Suppressor macrophage treated with lipopolysaccharide for 1 hour (primary cell): ENCODE measurements at regions not wholly inside any gene's neighbourhood (a gene's known extent, or its start where the extent isn't known, plus 50 kb on each side); places are given as distances from the start of the nearest gene placed in this dataset.
A peak's percentile ranks its signal among the peaks of the same experiment; 100 is the strongest.

Experiments used
- DNase-seq, 3 donors: peaks; one replicate each; pipeline ENCODE4 v3.0.0-alpha.2; 2020 to 2022

DNA sequence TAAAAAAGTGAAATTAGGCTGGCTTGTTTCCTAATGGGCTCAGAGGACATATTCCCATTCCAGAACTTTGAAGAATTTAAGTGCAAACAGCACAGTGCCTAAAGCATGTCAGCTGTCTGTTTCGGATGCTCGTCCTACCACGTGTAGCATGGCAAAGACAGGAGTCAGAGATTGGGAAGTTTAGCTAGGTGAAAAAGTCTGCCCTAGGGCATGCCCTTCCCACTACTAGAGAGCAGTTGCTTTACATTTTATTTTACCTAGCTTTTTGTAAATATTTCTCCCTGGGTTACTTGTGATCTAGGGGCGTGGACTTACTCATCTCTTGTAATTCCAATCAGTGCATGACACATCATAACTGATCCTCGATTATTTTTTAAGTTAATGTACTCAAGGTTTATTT, 111.1 kb downstream of the LMO4 start:
- no peak for DNase-seq

DNA sequence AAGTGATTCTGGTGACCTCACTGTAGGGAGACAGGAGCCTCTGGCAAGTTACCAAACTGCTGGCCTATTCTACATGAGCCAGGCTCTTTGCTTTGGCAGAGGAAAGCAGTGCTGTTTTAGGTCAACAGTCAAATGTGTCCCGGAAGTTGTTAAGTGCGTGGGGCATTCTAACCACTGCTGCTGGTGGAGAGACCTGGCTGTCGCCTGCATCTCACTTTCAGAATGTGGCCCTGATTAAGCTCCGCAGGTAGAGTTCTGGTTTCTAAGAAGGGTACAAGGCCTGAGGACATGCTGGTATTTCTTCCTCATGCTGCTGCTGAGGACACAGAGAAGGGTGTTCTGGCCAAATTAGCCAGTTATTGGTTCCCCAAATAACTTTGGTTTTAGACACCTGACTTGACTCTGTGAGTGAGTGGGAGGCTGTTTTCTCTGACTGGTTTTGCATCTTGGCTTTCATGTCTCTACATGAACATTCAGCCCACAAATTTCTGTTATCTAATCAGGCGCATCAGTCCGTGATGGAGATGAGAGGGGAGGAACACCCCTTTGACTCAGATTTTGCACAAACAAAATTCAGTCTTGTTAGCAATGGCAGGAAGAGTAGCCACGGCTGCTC, 120.8 kb downstream of the LMO4 start:
- DNase-seq: no peak

DNA sequence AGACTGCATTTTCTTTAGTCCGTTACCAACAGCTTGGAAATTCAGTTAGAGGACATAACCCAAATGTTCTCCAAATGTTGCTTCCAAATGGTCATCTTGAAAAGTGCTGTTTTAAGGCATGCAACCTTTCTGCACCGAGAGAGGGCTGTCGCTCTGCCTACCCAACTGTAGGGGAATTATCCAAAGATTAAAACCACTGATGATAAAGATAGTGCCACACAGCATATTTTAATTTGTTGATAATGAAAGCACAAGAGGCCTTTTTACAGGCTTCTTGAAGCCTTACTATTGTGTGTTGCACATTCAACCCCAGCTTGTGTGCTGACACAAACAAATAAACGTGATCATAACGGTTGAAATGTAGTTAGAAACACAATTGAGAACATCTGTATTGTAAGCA, 121.5 kb downstream of the LMO4 start:
- DNase-seq: no peak

- DNase-seq: no peak
Observed at GRCh38 chr1:87450615-87451209, 122.0 kb downstream of the LMO4 start.

- DNase-seq: peak in 1 of 3 donors; percentile 18
Observed at GRCh38 chr1:87451229-87451920, 122.7 kb downstream of the LMO4 start.

DNA sequence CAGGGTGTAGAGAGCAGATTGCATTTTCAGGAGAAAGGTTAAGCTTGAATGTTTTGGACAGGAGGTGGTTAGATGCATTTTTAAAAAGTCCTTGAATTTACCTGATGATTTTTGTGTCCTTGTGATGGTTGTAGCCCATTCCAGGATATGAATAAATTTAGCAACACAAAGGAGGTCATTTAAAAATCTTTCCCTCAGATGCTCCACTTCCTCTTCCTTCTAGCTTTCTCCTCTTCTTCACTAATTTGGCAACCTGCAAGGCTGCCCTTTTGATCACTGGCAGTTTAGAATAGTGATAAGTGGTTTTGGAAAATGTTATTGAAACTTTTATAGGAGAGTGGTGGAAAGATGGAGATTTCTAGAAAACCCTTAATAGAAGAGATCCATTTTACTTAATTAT, 124.0 kb downstream of the LMO4 start:
- DNase-seq: no peak

DNA sequence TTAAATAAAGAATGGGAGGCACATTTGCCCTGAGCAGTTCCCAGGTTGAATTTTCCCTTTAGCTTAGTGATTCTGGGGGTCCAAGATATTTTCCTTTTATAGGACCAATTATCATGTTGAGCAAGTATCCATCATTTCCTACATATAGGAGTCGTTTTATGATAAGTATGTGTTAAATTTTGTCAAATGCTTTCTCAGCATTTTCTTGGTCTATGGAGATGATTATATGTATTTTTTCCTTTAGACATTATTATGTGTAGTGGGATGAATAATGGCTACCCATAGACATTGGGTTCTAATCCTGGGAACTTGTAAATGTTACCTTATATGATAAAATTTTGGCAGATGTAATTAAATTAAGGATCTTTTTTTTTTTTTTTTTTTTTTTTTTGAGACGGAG, 128.7 kb downstream of the LMO4 start:
- DNase-seq: no peak

GRCh38 chr1:87462894-87463293, 134.2 kb downstream of the LMO4 start:
- no peak for DNase-seq

DNA sequence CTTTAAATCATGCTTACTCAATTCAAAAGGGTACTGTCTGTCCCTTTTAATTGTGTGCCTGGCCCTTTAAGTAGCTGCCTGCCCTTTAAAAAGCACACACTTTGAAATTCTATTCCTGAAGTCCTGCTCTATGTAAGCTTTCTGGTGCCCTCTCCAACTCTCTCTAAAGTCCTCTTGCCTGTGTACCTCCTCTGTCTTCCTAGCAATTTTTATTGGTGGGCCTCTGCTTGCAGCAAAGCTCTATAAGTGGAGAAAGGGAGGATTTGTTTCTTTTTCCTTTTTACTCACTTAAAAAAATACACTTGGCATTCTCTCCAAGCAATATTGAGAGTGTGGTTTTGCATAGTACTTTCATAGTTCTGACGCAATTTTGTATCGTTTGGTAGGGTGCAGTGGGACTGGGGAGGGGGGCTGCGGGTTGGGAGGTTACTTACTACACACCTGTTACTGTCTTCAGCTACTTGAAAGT, 135.4 kb downstream of the LMO4 start:
- no peak for DNase-seq

- no peak for DNase-seq
Observed at GRCh38 chr1:87466621-87467020, 137.9 kb downstream of the LMO4 start.

DNA sequence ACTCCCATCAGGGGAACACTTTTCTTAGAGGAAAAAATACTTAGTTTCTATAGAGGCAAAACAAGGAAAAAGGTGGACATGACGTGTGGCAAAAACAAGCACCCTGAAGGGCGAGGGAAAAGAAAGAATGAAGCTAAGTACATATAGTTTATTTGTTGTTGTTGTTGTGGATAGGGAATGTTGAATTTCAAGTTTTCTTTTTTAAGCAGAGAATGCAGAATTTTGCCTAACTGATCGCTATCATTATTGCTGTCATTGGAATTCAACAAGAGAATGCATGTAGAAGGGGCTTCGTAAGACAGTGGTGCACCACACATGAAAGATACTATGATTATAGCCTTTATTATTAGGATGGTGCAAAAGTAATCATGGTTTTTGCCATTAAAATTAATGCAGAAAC, 144.0 kb downstream of the LMO4 start:
- DNase-seq: no peak

DNA sequence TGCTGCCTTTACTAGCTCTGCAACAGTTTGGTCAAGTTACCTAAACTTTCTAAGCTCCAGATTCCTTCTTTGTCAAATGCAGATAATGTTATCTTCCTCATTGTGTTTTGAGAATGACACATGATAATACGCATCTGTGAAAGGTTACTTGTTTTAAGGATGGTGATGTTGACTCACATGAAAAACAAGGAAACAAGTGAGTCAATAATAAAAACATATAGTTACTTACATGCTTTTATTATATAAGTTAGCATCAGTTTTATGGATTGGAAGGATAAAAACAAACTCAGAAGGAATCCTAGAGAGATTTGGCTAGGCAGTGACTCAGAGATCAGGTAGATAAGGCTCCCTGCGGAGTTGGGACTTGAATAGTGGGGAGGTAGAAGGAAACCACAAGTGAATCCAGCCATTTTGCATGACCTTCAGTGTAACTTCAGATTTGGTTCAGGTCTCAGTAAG, 144.6 kb downstream of the LMO4 start:
- DNase-seq: no peak

GRCh38 chr1:87474098-87474497, 145.4 kb downstream of the LMO4 start:
- no peak for DNase-seq

DNA sequence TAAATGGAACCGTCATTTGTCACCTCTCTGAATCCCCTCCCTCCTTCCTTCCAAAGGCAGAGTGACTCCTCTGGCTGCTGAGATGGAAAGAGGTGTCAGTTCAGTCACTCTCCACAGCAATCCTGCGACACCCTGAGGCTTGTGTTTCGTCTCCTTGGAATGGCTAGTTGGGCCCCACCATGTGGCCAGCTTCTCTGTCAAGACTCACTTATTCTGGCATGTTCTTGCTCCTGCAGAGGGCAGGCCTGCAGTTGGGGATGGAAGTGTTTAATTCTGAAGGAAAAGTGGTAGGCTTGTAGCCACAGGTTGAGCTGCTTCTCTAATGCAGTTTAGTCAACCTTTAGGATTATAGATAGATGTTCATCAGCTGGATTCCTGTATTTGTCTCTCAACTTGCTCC, 149.6 kb downstream of the LMO4 start:
- DNase-seq: no peak

GRCh38 chr1:87495147-87495546, 166.5 kb downstream of the LMO4 start:
- DNase-seq: no peak

DNA sequence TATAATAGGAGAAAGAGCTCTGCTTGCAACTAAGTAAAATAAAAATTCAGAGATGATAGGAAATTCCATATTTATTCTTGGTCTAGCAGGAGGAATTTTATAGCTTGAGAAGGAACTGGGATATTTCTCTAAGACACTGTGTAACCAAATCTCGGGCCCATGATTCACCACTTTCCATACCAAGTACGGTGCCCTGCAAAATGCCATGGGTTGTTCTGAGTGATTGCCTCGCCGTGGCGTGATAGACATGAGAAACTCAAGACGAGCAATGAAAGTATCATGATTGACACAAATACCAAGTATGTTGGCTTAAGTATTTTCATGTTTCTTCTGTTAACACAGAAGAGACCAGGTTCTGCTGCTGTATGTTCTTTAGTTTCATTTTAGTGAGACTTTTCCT, 167.2 kb downstream of the LMO4 start:
- DNase-seq: no peak

DNA sequence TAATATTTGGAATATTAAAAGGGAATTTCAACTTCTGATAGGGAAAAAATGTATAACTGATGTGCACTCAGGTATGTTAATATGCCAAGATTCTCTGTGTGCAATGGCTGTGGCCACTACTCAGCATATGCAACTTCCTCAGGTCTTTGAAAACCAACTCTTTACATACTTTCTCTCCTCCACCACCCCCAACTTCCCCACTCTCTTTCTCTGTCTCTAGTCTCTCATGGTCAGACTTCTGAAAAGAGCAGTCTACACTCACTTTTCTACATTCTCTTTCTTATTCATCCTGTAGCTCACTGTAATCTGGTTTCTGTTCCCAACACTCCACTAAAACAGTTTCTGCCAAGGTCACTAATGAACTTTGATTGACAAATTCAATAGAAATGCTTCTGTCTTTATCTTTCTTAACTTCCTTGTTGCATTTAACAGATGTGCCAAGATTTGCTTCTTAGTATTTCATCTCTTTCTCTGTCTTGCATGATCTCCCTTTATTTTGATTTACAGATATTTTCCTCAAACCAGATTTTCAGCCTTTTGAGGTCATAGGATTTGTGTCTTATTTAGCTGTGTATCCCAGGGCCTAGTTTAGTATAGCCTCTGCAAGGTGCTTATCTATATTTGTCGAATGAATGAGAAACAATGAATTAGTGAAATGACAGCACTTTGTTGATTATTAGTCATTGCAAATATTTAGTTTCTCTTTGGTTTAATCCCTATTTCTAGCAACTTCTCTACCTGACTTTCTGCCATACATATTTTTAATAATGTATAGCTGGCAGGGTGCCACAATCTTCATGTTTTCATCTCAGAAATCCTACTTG, 168.9 kb downstream of the LMO4 start:
- no peak for DNase-seq

DNA sequence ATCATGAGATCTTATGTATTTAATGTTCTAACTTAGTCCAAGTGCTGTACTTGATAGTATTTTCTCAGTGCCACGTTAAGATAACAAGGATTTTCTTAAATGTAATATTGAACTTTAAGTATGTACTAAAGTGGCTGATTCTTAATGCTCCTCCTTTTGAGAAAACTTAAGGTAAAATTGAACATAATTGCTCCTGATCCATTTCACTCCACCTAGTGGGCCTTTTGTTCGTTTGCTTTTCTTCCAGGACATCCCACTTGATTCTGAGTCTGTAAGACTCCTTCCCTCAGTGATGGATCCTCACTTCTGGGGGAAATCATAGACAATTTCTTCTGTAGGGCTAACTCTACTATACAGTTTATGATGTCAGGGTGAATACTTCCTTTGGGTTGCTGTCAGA, 173.1 kb downstream of the LMO4 start:
- no peak for DNase-seq

DNA sequence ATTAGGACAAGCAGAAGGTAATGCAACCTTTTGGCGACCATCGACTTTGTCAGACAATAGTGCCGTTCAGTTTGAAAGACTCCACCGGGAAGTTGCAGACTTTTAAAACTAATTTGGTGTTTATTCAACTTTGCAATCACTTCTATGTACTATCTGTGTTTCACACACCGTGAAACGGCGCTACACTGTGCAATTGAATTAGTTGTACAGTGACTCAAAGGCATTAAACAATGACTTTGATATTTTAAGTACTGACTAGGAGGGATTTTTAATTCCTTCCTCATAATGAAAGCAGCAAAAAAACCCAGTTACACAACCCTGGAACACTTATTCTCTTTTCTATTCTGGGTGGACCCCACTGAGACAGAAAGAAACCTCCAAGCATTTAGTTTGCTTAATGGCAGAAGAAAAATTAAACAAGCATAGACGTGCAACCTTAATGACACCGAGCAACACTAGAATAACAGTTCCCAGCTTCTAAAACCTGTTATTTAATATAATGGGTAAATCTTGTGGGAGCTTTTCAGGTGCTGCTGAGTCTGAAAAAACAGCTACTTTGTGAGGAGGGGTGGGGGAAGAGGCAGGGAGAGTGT, 176.8 kb downstream of the LMO4 start:
- no peak for DNase-seq

- DNase-seq: no peak
Observed at GRCh38 chr1:87506147-87506546, 177.5 kb downstream of the LMO4 start.

- DNase-seq: no peak
Observed at GRCh38 chr1:87508247-87508787, 179.6 kb downstream of the LMO4 start.

GRCh38 chr1:87510540-87510939, 181.9 kb downstream of the LMO4 start:
- DNase-seq: no peak

GRCh38 chr1:87511449-87511848, 182.8 kb downstream of the LMO4 start:
- no peak for DNase-seq
